ENCODE measurements at regions not wholly inside any gene's neighbourhood (a gene's known extent, or its start where the extent isn't known, plus 50 kb on each side); places are given as distances from the start of the nearest gene placed in this dataset.

DNA sequence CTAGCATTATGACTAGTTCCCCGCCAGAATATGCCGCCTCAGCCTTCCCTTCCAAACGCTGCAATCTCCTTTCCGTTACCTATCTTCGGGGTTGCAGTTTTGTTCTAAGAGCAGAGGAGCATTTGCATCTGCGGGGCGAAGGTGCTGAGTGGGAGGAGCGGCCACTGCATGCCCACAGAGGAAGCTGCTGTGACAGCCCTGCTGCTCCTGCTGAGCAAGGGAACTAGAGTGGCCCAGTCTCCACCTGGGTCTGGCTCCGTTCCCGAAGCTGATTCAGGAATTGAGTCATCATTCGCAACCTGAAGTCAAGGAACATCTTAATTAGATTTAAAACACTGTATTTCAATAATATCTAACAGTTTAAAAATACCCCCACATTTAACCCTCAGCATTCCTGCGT lies 98.2 kb upstream of the TJP1 start:
- TF ChIP-seq CEBPB (IDR thresholded peaks at IDR 0.05) (peak; percentile 23; the same call in 1 of the 2 replicates), CREB1 (IDR thresholded peaks at IDR 0.05; ENCODE audit: low read depth) (no peak), EP300 (IDR thresholded peaks at IDR 0.05; ENCODE audit: borderline replicate concordance) (no peak), TAF1 (IDR thresholded peaks at IDR 0.05; ENCODE audit: low read depth) (no peak), REST (IDR thresholded peaks at IDR 0.05; ENCODE audit: low read depth) (no peak), MAX (IDR thresholded peaks at IDR 0.05) (no peak), NFIC (IDR thresholded peaks at IDR 0.05) (peak; percentile 89)

Data from Ishikawa (cell line).